ENCODE measurements at regions not wholly inside any gene's neighbourhood (a gene's known extent, or its start where the extent isn't known, plus 50 kb on each side); places are given as distances from the start of the nearest gene placed in this dataset.

GRCh38 chr20:6954219-6954618 is 186.7 kb downstream of the BMP2 start:
- no peak for DNase-seq (ENCODE audit: low read depth in 2 of 2)

- no peak for DNase-seq (ENCODE audit: low read depth in 2 of 2)
Measured at GRCh38 chr20:6956056-6956455, 188.6 kb downstream of the BMP2 start.

GRCh38 chr20:6956574-6956973 is 189.1 kb downstream of the BMP2 start:
- DNase-seq (ENCODE audit: low read depth in 2 of 2): no peak

- no peak for DNase-seq (ENCODE audit: low read depth in 2 of 2)
Measured at GRCh38 chr20:6959900-6960312, 192.4 kb downstream of the BMP2 start.

GRCh38 chr20:6966721-6967120 is 199.2 kb downstream of the BMP2 start:
- DNase-seq (ENCODE audit: low read depth in 2 of 2): no peak

GRCh38 chr20:6974838-6975237 is 207.4 kb downstream of the BMP2 start:
- DNase-seq (ENCODE audit: low read depth in 2 of 2): no peak

GRCh38 chr20:6975311-6975710 is 207.8 kb downstream of the BMP2 start:
- no peak for DNase-seq (ENCODE audit: low read depth in 2 of 2)

- no peak for DNase-seq (ENCODE audit: low read depth in 2 of 2)
Measured at GRCh38 chr20:6976106-6976900, 208.8 kb downstream of the BMP2 start.

GRCh38 chr20:6979621-6980020 is 212.1 kb downstream of the BMP2 start:
- no peak for DNase-seq (ENCODE audit: low read depth in 2 of 2)

GRCh38 chr20:6993011-6993410 is 225.5 kb downstream of the BMP2 start:
- no peak for DNase-seq (ENCODE audit: low read depth in 2 of 2)

- no peak for DNase-seq (ENCODE audit: low read depth in 2 of 2)
Measured at GRCh38 chr20:6993511-6993910, 226.0 kb downstream of the BMP2 start.

GRCh38 chr20:6994452-6994851 is 227.0 kb downstream of the BMP2 start:
- DNase-seq (ENCODE audit: low read depth in 2 of 2): no peak

GRCh38 chr20:6998909-6999308 is 231.4 kb downstream of the BMP2 start:
- DNase-seq (ENCODE audit: low read depth in 2 of 2): no peak

- DNase-seq (ENCODE audit: low read depth in 2 of 2): no peak
Measured at GRCh38 chr20:6999381-6999780, 231.9 kb downstream of the BMP2 start.

GRCh38 chr20:7003598-7003997 is 236.1 kb downstream of the BMP2 start:
- DNase-seq (ENCODE audit: low read depth in 2 of 2): no peak

- no peak for DNase-seq (ENCODE audit: low read depth in 2 of 2)
Measured at GRCh38 chr20:7004801-7005200, 237.3 kb downstream of the BMP2 start.

- DNase-seq (ENCODE audit: low read depth in 2 of 2): no peak
Measured at GRCh38 chr20:7010527-7010926, 243.0 kb downstream of the BMP2 start.

GRCh38 chr20:7015257-7015656 is 247.8 kb downstream of the BMP2 start:
- no peak for DNase-seq (ENCODE audit: low read depth in 2 of 2)

GRCh38 chr20:7022597-7022996 is 255.1 kb downstream of the BMP2 start:
- no peak for DNase-seq (ENCODE audit: low read depth in 2 of 2)

- DNase-seq (ENCODE audit: low read depth in 2 of 2): no peak
Measured at GRCh38 chr20:7025635-7026034, 258.1 kb downstream of the BMP2 start.

- DNase-seq (ENCODE audit: low read depth in 2 of 2): no peak
Measured at GRCh38 chr20:7029019-7029418, 261.5 kb downstream of the BMP2 start.

- DNase-seq (ENCODE audit: low read depth in 2 of 2): no peak
Measured at GRCh38 chr20:7031222-7031621, 263.7 kb downstream of the BMP2 start.

GRCh38 chr20:7038029-7038428 is 270.5 kb downstream of the BMP2 start:
- no peak for DNase-seq (ENCODE audit: low read depth in 2 of 2)

- no peak for DNase-seq (ENCODE audit: low read depth in 2 of 2)
Measured at GRCh38 chr20:7057611-7058010, 290.1 kb downstream of the BMP2 start.
